GM23338 (cell line): ENCODE measurements at regions not wholly inside any gene's neighbourhood (a gene's known extent, or its start where the extent isn't known, plus 50 kb on each side); places are given as distances from the start of the nearest gene placed in this dataset.

ENCODE experiments used
- NANOG ChIP-seq: IDR thresholded peaks from 2 replicates; pipeline ENCODE4 v1.6.1; 2016; ENCODE audit warnings: antibody characterized with exemption, borderline replicate concordance
- TF ChIP-seq, protein P1 (sequence below), 2 experiments: fragments of 200-600 bp in 1 of 2; sonication (generic) in 1 of 2; conservative IDR thresholded peaks; 2 replicates each; pipeline versions ENCODE4 v1.5.1 to v1.6.1; 2016 to 2017; ENCODE audit warnings: antibody characterized with exemption in 2 of 2, low read depth in 2 of 2, mild to moderate bottlenecking in 2 of 2, moderate library complexity in 1 of 2
- TF ChIP-seq, protein P2 (sequence below): IDR thresholded peaks from one replicate; pipeline ENCODE4 v1.6.1; 2018; ENCODE audit warnings: antibody characterized with exemption; ENCODE audit not compliant: unreplicated experiment

DNA sequence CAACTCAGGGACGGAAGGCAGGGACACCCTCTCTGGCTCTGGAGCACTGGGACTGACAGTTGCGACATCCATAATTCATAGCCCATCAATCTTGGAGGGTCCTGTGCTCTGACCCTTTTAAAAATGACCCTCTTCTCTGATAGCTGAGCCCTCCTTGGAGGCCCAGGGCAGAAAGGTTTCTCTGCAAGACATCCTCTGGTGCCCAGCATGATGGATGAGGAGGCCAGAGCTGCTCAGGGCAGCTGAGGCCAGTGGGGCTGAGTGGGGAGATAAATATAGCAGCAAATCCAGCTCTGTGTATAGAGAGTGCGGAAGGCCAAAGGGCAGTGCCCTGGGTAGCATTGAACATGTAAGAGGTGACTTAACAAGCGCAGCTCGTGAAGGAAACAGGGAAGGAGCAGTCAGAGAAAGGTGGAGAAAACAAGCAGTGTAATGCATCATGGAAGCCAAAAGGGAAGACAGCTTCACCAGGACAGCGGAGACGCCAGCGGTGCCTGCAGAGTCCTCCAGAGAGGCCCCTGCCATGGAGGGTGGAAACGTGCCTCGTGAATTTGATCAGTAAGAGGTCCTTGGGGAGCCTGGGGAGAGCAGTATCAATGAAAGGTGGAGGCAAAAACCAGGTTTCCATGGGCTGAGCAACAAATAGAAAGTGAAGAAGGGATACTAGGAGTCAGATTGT lies 50.4 kb upstream of the FMOD start:
- TF ChIP-seq, protein P1, sequence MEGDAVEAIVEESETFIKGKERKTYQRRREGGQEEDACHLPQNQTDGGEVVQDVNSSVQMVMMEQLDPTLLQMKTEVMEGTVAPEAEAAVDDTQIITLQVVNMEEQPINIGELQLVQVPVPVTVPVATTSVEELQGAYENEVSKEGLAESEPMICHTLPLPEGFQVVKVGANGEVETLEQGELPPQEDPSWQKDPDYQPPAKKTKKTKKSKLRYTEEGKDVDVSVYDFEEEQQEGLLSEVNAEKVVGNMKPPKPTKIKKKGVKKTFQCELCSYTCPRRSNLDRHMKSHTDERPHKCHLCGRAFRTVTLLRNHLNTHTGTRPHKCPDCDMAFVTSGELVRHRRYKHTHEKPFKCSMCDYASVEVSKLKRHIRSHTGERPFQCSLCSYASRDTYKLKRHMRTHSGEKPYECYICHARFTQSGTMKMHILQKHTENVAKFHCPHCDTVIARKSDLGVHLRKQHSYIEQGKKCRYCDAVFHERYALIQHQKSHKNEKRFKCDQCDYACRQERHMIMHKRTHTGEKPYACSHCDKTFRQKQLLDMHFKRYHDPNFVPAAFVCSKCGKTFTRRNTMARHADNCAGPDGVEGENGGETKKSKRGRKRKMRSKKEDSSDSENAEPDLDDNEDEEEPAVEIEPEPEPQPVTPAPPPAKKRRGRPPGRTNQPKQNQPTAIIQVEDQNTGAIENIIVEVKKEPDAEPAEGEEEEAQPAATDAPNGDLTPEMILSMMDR (conservative IDR thresholded peaks at IDR 0.05; ENCODE audit: low read depth in 2 of 2): no peak
- TF ChIP-seq NANOG: no peak
- TF ChIP-seq, protein P2, sequence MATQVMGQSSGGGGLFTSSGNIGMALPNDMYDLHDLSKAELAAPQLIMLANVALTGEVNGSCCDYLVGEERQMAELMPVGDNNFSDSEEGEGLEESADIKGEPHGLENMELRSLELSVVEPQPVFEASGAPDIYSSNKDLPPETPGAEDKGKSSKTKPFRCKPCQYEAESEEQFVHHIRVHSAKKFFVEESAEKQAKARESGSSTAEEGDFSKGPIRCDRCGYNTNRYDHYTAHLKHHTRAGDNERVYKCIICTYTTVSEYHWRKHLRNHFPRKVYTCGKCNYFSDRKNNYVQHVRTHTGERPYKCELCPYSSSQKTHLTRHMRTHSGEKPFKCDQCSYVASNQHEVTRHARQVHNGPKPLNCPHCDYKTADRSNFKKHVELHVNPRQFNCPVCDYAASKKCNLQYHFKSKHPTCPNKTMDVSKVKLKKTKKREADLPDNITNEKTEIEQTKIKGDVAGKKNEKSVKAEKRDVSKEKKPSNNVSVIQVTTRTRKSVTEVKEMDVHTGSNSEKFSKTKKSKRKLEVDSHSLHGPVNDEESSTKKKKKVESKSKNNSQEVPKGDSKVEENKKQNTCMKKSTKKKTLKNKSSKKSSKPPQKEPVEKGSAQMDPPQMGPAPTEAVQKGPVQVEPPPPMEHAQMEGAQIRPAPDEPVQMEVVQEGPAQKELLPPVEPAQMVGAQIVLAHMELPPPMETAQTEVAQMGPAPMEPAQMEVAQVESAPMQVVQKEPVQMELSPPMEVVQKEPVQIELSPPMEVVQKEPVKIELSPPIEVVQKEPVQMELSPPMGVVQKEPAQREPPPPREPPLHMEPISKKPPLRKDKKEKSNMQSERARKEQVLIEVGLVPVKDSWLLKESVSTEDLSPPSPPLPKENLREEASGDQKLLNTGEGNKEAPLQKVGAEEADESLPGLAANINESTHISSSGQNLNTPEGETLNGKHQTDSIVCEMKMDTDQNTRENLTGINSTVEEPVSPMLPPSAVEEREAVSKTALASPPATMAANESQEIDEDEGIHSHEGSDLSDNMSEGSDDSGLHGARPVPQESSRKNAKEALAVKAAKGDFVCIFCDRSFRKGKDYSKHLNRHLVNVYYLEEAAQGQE: no peak
